GM18519 (cell line): ENCODE measurements at regions not wholly inside any gene's neighbourhood (a gene's known extent, or its start where the extent isn't known, plus 50 kb on each side); places are given as distances from the start of the nearest gene placed in this dataset.
"Not testable (repeated sequence)": the region's sequence is repeated elsewhere in the genome, so short reads cannot be mapped to it uniquely, and the experiment has no call there.

ENCODE experiments used
- ATAC-seq: cut with Tn5 transposase; IDR thresholded peaks from one replicate; pipeline ENCODE4 v1.9.1; 2021; ENCODE audit warnings: mild to moderate bottlenecking, moderate library complexity; ENCODE audit not compliant: unreplicated experiment, low FRiP score

DNA sequence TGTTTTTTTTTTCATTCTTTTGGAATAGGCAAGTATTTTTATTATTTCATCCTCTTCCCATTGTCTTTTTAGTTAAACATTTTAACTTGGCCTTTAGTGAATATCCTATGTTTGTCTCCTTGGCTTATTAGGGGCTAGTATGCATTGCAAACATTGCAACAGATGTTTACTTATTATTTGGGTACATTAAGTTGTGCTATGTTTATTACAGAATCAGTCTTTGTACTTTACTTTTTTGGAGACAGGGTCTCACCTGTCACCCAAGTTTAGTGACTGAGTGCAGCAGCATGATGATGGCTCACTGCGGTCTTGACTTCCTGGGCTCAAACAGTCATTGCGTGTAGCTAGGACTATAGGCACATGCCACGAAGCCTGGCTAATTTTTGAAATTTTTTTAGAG, 51.1 kb upstream of the NUDT6 start:
- no peak for ATAC-seq

DNA sequence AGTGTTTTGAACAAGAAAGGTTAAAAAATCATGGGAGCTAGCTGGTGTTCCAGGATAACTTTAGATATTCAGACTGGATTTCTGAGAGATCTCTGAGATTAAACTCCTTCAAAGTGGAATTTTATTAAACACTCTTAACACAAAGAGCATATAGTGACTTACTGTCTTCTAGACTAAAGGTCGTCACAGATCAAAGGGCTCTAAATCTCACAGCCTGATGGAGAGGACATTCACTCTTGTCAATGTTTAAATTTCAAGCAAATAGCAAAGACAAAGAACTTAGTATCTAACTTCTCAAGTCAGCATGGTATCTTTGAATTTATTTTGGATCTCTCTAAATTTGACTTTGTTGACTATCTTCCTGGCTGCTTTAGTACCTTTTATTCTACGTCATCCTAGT, 53.7 kb upstream of the NUDT6 start:
- no peak for ATAC-seq

DNA sequence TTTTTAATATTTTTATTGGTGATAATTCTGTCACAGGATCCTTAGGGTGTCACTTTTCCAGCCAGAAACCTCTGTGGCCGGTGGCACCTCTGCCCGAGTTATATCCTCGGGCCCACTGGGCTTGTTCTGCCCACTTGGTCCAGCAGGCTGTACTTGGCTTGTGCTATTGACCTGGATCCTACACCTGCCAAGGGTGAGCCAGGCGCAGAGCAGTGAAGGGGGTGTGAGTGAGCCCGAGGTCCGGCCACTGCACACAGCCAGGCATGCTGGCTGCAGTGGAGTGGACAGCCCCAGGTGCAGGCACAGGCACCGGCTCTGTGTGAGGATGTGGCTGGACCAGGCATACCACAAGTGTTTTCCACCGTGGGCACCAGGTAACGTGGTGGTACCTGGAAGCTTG, 54.7 kb upstream of the NUDT6 start:
- no peak for ATAC-seq

- ATAC-seq = no peak
Measured at GRCh38 chr4:122978109-122978508, 55.7 kb upstream of the NUDT6 start.

DNA sequence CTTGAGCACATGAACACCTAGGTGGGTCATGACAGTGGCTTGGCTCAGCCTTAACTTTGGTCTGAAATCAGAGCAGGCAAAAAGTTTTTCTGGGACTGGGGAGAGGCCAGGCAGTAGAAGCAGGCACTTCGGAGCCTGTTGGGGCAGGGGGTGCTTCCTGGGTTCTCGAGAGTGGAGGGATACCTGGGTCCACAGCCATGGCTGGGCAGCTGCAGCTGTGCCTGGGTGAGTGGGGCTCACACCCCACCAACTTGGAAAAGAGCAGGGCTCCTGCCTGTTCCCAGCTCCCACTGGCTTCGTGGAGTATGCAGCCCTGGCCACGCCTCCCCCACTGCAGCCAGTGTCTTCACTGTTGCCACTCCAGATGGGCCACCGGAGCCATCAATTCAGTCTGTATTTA, 56.4 kb upstream of the NUDT6 start:
- no peak for ATAC-seq

DNA sequence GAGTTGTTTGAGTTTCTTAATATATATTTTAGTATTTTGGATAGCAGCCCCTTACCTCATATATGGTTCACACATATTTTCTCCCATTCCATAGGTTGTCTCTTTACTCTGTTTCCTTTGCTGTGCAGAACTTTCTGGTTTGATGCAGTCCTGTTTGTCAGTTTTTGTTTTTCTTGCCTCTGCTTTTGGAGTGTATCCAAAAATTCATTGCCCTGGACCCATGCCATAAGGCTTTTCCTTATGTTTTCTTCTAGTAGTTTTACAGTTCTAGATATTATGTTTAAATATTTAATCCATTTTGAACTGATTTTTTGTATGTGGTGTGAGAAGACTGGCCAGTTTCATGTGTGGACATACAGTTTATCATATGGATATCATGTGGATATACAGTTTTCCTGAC, 58.5 kb upstream of the NUDT6 start:
- no peak for ATAC-seq

- ATAC-seq = no peak
Measured at GRCh38 chr4:122988696-122989095, 66.3 kb upstream of the NUDT6 start.

GRCh38 chr4:122990891-122991290, 68.5 kb upstream of the NUDT6 start:
- no peak for ATAC-seq

- ATAC-seq = no peak
Measured at GRCh38 chr4:122992057-122992456, 69.7 kb upstream of the NUDT6 start.

- no peak for ATAC-seq
Measured at GRCh38 chr4:122992641-122993040, 70.2 kb upstream of the NUDT6 start.

- ATAC-seq = no peak
Measured at GRCh38 chr4:122996350-122996749, 74.0 kb upstream of the NUDT6 start.

GRCh38 chr4:122997463-122998101, 75.2 kb upstream of the NUDT6 start:
- ATAC-seq = peak; percentile 80

GRCh38 chr4:123004079-123004478, 81.7 kb upstream of the NUDT6 start:
- not testable (repeated sequence) for ATAC-seq

DNA sequence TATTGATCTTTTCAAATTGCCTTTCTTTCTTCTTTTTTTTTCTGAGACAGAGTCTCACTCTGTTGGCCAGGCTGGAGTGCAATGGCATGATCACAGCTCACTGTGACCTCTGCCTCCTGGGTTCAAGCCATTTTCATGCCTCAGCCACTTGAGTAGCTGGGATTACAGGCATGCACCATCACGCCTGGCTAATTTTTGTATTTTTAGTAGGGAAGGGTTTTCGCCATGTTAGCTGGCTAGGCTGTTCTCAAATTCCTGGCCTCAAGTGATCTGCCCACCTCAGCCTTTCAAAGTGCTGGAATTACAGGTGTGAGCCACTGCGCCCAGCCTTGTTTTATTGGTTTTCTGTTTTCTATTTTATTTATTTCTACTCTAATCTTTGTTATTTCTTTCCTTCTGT, 82.7 kb upstream of the NUDT6 start:
- not testable (repeated sequence) for ATAC-seq

GRCh38 chr4:123007679-123008078, 85.3 kb upstream of the NUDT6 start:
- no peak for ATAC-seq

- ATAC-seq = not testable (repeated sequence)
Measured at GRCh38 chr4:123012416-123012815, 90.0 kb upstream of the NUDT6 start.

DNA sequence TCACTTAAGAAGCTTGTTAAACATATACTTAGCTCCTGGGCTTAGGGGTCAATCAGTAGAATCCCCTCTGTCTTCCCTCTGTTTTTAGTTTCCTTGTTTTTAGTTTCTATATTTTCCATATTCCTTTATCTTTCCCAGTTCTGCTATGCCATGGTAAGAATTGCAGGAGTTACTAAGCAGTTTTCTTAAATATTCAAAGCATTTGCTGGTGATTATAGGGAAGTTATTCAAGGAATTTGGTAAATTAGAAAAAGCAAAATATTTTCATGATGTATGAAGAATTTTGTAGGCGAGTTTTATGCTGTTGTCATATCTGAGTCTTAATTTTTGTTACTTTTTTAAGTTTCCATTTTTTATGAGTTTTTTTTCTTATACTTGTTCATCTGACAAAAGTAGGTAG, 91.6 kb upstream of the NUDT6 start:
- no peak for ATAC-seq

DNA sequence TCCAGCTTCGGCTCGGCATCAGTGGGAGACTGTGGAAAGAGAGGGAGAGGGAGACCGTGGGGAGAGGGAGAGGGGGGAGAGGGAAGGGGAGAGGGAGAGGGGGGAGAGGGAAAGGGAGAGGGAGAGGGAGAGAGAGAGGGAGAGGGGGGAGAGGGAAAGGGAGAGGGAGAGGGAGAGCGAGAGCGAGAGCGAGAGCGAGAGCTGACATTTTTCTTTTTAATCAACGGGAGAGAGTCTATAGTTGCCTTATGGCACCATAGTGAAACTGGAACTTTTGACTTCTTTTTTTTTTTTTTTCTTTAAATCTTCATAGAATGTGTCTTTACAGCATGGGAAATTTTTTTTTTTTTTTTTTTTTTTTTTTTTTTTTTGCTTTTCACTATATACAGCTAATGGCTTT, 94.7 kb upstream of the NUDT6 start:
- no peak for ATAC-seq

DNA sequence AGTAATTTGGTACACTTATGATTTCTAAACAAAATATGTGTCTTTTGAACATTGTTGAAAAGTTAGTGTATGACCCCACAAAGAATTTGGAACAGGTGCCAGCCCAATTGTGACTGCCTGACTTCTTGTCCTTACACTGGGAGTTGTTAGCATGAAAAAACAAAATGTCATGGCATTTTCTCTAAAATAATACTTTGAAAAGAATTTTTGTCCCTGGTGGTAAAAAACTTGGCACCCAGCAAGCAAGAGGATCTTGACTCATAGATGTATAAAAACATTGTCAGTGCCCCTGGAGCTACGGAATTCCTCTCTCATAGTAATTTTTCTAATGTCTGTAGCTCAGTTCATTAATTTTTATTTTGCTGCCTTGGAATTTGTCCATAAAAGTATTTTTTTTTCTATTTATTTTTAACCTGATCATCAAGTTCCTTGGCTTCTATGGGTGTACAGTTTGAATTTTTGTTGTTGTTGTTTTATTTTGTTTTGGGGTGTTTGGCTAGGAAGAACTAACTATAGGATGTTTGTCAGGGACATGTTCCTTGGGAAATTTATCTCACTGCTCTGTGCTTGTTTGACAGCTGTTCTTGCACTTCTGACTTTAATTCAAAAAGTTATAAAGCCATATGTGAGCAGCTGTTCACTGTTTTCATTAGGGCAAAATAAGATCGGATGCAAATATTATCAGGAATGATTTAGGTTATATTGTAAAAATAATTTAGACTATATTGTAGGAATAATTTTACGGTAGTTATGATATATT, 95.4 kb upstream of the NUDT6 start:
- ATAC-seq = no peak

- no peak for ATAC-seq
Measured at GRCh38 chr4:123018396-123018775, 96.0 kb upstream of the NUDT6 start.

- no peak for ATAC-seq
Measured at GRCh38 chr4:123020285-123020684, 97.9 kb upstream of the NUDT6 start.

DNA sequence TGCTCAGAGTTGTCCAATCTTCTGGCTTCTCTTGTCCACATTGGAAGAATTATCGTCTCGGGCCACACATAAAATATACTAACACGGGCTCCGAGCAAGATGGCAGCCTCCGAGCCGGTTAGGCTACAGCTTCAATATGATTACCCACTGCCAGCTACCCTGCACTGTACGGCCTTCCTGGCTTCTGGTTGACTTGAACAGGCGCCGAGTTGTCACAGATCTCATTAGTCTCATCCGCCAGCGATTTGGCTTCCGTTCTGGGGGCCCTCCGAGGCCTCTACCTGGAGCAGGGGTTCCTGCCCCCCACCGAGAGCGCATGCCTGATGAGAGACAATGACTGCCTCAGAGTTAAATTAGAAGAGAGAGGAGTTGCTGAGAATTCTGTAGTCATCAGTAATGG, 101.2 kb upstream of the NUDT6 start:
- no peak for ATAC-seq
